Keratinocyte (primary cell): ENCODE measurements at regions not wholly inside any gene's neighbourhood (a gene's known extent, or its start where the extent isn't known, plus 50 kb on each side); places are given as distances from the start of the nearest gene placed in this dataset.

Experiments used
- EZH2 ChIP-seq: IDR thresholded peaks from one replicate; pipeline ENCODE4 v1.6.1; 2012; ENCODE audit warnings: inconsistent platforms, mild to moderate bottlenecking, low read length, moderate library complexity
- TF ChIP-seq, protein P1 (sequence below), 3 experiments: IDR thresholded peaks in 1 of 3; conservative IDR thresholded peaks in 1 of 3; optimal IDR thresholded peaks in 1 of 3; 2 replicates in 2 of 3; 3 replicates in 1 of 3; pipeline versions ENCODE3 to v1.5.1; 2011; ENCODE audit warnings: low read length in 3 of 3, mild to moderate bottlenecking in 3 of 3, moderate library complexity in 2 of 3, control low read depth in 1 of 3, inconsistent platforms in 1 of 3; ENCODE audit not compliant: insufficient read depth in 2 of 3; ENCODE audit errors: extremely low read depth in 1 of 3

GRCh38 chr4:125498981-125499380 is 184.2 kb downstream of the FAT4 start:
- TF ChIP-seq, protein P1, sequence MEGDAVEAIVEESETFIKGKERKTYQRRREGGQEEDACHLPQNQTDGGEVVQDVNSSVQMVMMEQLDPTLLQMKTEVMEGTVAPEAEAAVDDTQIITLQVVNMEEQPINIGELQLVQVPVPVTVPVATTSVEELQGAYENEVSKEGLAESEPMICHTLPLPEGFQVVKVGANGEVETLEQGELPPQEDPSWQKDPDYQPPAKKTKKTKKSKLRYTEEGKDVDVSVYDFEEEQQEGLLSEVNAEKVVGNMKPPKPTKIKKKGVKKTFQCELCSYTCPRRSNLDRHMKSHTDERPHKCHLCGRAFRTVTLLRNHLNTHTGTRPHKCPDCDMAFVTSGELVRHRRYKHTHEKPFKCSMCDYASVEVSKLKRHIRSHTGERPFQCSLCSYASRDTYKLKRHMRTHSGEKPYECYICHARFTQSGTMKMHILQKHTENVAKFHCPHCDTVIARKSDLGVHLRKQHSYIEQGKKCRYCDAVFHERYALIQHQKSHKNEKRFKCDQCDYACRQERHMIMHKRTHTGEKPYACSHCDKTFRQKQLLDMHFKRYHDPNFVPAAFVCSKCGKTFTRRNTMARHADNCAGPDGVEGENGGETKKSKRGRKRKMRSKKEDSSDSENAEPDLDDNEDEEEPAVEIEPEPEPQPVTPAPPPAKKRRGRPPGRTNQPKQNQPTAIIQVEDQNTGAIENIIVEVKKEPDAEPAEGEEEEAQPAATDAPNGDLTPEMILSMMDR (optimal IDR thresholded peaks at IDR 0.05 in 1 of 3, IDR thresholded peaks at IDR 0.05 in 1 of 3, conservative IDR thresholded peaks at IDR 0.05 in 1 of 3; ENCODE audit: extremely low read depth in 1 of 3, insufficient read depth in 2 of 3, low read length in 3 of 3), result no peak
- TF ChIP-seq EZH2, result no peak
